Trophoblast cell (in vitro differentiated cells and primary cell): ENCODE measurements at regions not wholly inside any gene's neighbourhood (a gene's known extent, or its start where the extent isn't known, plus 50 kb on each side); places are given as distances from the start of the nearest gene placed in this dataset.
"Not testable (repeated sequence)": the region's sequence is repeated elsewhere in the genome, so short reads cannot be mapped to it uniquely, and the experiment has no call there.

Experiments used
- DNase-seq, 2 donors: peaks; one replicate each; pipeline ENCODE4 v3.0.0-alpha.2; 2016
- H2AFZ ChIP-seq: 2 replicates; pipeline ENCODE4 v1.6.1; 2013; ENCODE audit warnings: low read length, moderate library complexity, mild to moderate bottlenecking; ENCODE audit not compliant: insufficient read depth, poor library complexity
- H2AK5ac ChIP-seq: 2 replicates; pipeline ENCODE4 v1.6.1; 2013; ENCODE audit warnings: mild to moderate bottlenecking, low read length
- H2BK120ac ChIP-seq: 2 replicates; pipeline ENCODE4 v1.6.1; 2013; ENCODE audit warnings: low read length, mild to moderate bottlenecking, moderate library complexity; ENCODE audit not compliant: insufficient read depth, poor library complexity
- H2BK12ac ChIP-seq: 2 replicates; pipeline ENCODE4 v1.6.1; 2013; ENCODE audit warnings: mild to moderate bottlenecking, low read length, moderate library complexity
- H2BK5ac ChIP-seq: 2 replicates; pipeline ENCODE4 v1.6.1; 2013; ENCODE audit warnings: low read length, low read depth, moderate library complexity, mild to moderate bottlenecking; ENCODE audit not compliant: poor library complexity
- H3K14ac ChIP-seq: 2 replicates; pipeline ENCODE4 v1.6.1; 2013; ENCODE audit warnings: mild to moderate bottlenecking, low read length
- H3K18ac ChIP-seq: 2 replicates; pipeline ENCODE4 v1.6.1; 2013; ENCODE audit warnings: mild to moderate bottlenecking, low read length
- H3K23ac ChIP-seq: 2 replicates; pipeline ENCODE4 v1.6.1; 2013; ENCODE audit warnings: low read length
- H3K27ac ChIP-seq: 2 replicates; pipeline ENCODE4 v1.5.1; 2013; ENCODE audit warnings: low read depth, mild to moderate bottlenecking, inconsistent platforms, low read length, moderate library complexity
- H3K27me3 ChIP-seq: 2 replicates; pipeline ENCODE4 v1.6.1; 2013; ENCODE audit warnings: inconsistent platforms, mild to moderate bottlenecking, low read length, moderate library complexity; ENCODE audit not compliant: insufficient read depth
- H3K36me3 ChIP-seq, 2 experiments: 1 replicate in 1 of 2; 2 replicates in 1 of 2; pipeline ENCODE4 v1.6.1; 2013; ENCODE audit warnings: low read length in 2 of 2, mild to moderate bottlenecking in 2 of 2, moderate library complexity in 1 of 2; ENCODE audit not compliant: insufficient read depth in 2 of 2, control insufficient read depth in 1 of 2
- H3K4ac ChIP-seq: 2 replicates; pipeline ENCODE4 v1.6.1; 2013; ENCODE audit warnings: low read depth, mild to moderate bottlenecking, low read length, moderate library complexity
- H3K4me1 ChIP-seq, 2 experiments: 1 replicate in 1 of 2; 2 replicates in 1 of 2; pipeline ENCODE4 v1.6.1; 2013; ENCODE audit warnings: low read length in 2 of 2, mild to moderate bottlenecking in 2 of 2, moderate library complexity in 1 of 2; ENCODE audit not compliant: insufficient read depth in 2 of 2, control insufficient read depth in 1 of 2
- H3K4me2 ChIP-seq: 2 replicates; pipeline ENCODE4 v1.6.1; 2013; ENCODE audit warnings: inconsistent platforms, mild to moderate bottlenecking, low read length, moderate library complexity
- H3K4me3 ChIP-seq: 2 replicates; pipeline ENCODE4 v1.5.1; 2013; ENCODE audit warnings: mild to moderate bottlenecking, low read depth, low read length, inconsistent platforms
- H3K79me1 ChIP-seq: one replicate; pipeline ENCODE4 v1.6.1; 2013; ENCODE audit warnings: low read length
- H3K79me2 ChIP-seq: 2 replicates; pipeline ENCODE4 v1.6.1; 2013; ENCODE audit warnings: low read length, mild to moderate bottlenecking; ENCODE audit not compliant: control insufficient read depth, insufficient read depth, poor library complexity
- H3K9ac ChIP-seq: 2 replicates; pipeline ENCODE4 v1.6.1; 2013; ENCODE audit warnings: mild to moderate bottlenecking, low read length
- H3K9me3 ChIP-seq: 2 replicates; pipeline ENCODE4 v1.6.1; 2013; ENCODE audit warnings: low read depth, mild to moderate bottlenecking, control low read depth, inconsistent platforms, low read length; ENCODE audit not compliant: insufficient read depth
- H4K12ac ChIP-seq: 2 replicates; pipeline ENCODE4 v1.6.1; 2013; ENCODE audit warnings: low read depth, mild to moderate bottlenecking, low read length, moderate library complexity
- H4K8ac ChIP-seq: 2 replicates; pipeline ENCODE4 v1.6.1; 2013; ENCODE audit warnings: low read depth, mild to moderate bottlenecking, low read length, moderate library complexity
- H4K91ac ChIP-seq: one replicate; pipeline ENCODE4 v1.6.1; 2013; ENCODE audit warnings: low read depth, mild to moderate bottlenecking, low read length, moderate library complexity
- WGBS: extraction: QIAGEN DNeasy Blood & Tissue Kit; methylation state at CpG from one replicate; pipeline ENCODE4 v1.1.7; 2013; ENCODE audit warnings: missing lambda C conversion rate; ENCODE audit not compliant: insufficient read length, insufficient coverage; ENCODE audit errors: extremely low coverage; 5-methylcytosine and 5-hydroxymethylcytosine counted together

DNA sequence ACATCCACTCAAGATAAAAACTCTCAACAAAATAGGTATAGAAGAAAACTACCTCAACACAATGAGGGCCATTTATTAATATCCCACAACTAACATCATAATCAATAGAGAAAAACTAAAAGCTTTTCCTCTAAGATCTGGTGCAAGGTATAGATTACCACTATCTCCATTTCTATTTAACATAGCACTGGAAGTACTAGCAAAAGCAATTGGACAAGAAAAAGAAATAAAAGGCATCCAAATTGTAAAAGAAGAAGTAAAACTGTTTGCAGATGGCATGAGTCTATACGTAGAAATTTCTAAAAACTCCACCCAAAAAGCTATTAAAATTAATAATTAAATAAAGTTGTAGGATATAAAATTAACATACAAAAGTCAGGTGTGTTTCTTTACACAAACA is 230.8 kb upstream of the PRSS16 start:
- Histone ChIP-seq H3K23ac (no peak overlapping the region), H3K36me3 (no peaks in the 10 kb centered on the region), H3K79me1 (peaks cover 4% of the 10 kb centered on the region), H3K4ac (no peak overlapping the region), H2BK12ac (no peak overlapping the region), H3K4me2 (no peak overlapping the region), H4K8ac (no peak overlapping the region), H2AK5ac (no peak overlapping the region), H3K9me3 (no peaks in the 10 kb centered on the region), H3K4me1 (no peaks in the 10 kb centered on the region), H3K18ac (no peak overlapping the region), H3K27ac (no peak overlapping the region), H3K27me3 (no peaks in the 10 kb centered on the region), H2AFZ (no peak overlapping the region), H3K14ac (no peak overlapping the region), H3K9ac (no peak overlapping the region), H3K4me3 (no peak overlapping the region), H4K12ac (no peak overlapping the region), H4K91ac (no peak overlapping the region), H2BK120ac (no peak overlapping the region), H2BK5ac (no peak overlapping the region), H3K79me2 (peaks cover 3% of the 10 kb centered on the region)
- no CpG with 5 or more reads among the region's 1 CpG for WGBS
- DNase-seq: no peak

DNA sequence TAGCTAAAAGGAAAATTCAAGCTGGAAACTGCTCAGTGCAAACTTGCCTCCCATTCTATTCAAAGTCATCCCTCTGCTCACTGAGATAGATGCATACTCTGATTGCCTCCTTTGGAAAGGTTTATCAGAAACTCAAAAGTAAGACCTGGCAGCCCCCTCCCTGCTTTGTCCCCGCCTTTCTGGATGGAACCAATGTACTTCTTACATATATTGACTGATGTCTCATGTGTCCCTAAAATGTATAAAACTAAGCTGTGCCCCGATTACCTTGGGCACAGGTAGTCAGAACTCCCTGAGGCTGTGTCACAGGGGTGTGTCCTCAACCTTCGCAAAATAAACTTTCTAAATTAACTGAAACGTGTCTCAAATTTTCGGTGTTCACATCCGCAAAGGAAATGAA is 229.1 kb upstream of the PRSS16 start:
- H3K4me1 ChIP-seq, H3K4me2 ChIP-seq, H4K12ac ChIP-seq, H4K8ac ChIP-seq, H4K91ac ChIP-seq, H3K4ac ChIP-seq, H3K4me3 ChIP-seq, H3K27ac ChIP-seq, H3K79me2 ChIP-seq, H2BK12ac ChIP-seq, H3K27me3 ChIP-seq, H3K18ac ChIP-seq, H3K14ac ChIP-seq, H3K36me3 ChIP-seq, H2BK5ac ChIP-seq, H3K79me1 ChIP-seq, H2AFZ ChIP-seq, DNase-seq, H2BK120ac ChIP-seq, H3K23ac ChIP-seq, H2AK5ac ChIP-seq, H3K9me3 ChIP-seq, H3K9ac ChIP-seq: not testable (repeated sequence)
- no CpG with 5 or more reads among the region's 6 CpGs for WGBS

GRCh38 chr6:27019651-27020552 is 227.6 kb upstream of the PRSS16 start:
- no peaks in the 10 kb centered on the region for H3K9me3 ChIP-seq
- H3K14ac ChIP-seq: peak overlapping the region; percentile 63
- peak overlapping the region; percentile 71 for H2BK5ac ChIP-seq
- H3K4me1 ChIP-seq: no peaks in the 10 kb centered on the region
- H3K18ac ChIP-seq: peak overlapping the region; percentile 78
- H4K8ac ChIP-seq: peak overlapping the region; percentile 92
- no CpG with 5 or more reads among the region's 58 CpGs for WGBS
- H3K27me3 ChIP-seq: no peaks in the 10 kb centered on the region
- no peak overlapping the region for H2AK5ac ChIP-seq
- peak overlapping the region; percentile 55 for H3K4ac ChIP-seq
- DNase-seq: peak; percentile 88 to 91
- peak overlapping the region; percentile 96 for H2AFZ ChIP-seq
- peaks cover 3% of the 10 kb centered on the region for H3K79me2 ChIP-seq
- H3K9ac ChIP-seq: peak overlapping the region; percentile 85
- H2BK12ac ChIP-seq: no peak overlapping the region
- H3K27ac ChIP-seq: peak overlapping the region; percentile 92
- H4K91ac ChIP-seq: peak overlapping the region; percentile 50
- peak overlapping the region; percentile 79 for H2BK120ac ChIP-seq
- no peak overlapping the region for H3K23ac ChIP-seq
- H3K4me3 ChIP-seq: peak overlapping the region; percentile 83
- peak overlapping the region; percentile 71 for H3K4me2 ChIP-seq
- H3K79me1 ChIP-seq: peaks cover 4% of the 10 kb centered on the region
- H4K12ac ChIP-seq: peak overlapping the region; percentile 76
- no peaks in the 10 kb centered on the region for H3K36me3 ChIP-seq

DNA sequence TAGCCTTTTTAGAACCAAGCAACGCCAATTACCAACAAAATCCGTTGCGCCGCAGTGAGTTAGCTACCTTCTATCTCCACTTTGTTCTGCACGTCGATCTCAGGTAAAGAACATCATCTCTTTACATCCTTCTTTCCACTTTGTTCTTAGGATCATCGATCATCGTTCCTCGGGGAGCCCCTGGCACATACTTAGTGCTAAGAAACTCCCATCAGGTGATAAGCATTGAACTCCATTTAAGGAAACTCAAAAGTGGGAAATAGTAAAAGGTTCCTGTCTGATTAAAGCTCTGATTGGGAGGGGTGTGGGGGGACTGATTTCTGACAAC is 227.0 kb upstream of the PRSS16 start:
- H3K14ac ChIP-seq: peak overlapping the region; percentile 2
- peak overlapping the region; percentile 92 for H4K8ac ChIP-seq
- peak overlapping the region; percentile 92 for H3K27ac ChIP-seq
- H3K36me3 ChIP-seq: no peaks in the 10 kb centered on the region
- WGBS: no CpG with 5 or more reads among the region's 9 CpGs
- H3K4me3 ChIP-seq: peak overlapping the region; percentile 83
- peak overlapping the region; percentile 3 for H2AFZ ChIP-seq
- no peak overlapping the region for H4K12ac ChIP-seq
- H3K4me1 ChIP-seq: no peaks in the 10 kb centered on the region
- no peaks in the 10 kb centered on the region for H3K9me3 ChIP-seq
- H3K4ac ChIP-seq: no peak overlapping the region
- no peak overlapping the region for H3K23ac ChIP-seq
- H2BK12ac ChIP-seq: no peak overlapping the region
- H3K27me3 ChIP-seq: no peaks in the 10 kb centered on the region
- H3K79me1 ChIP-seq: peaks cover 4% of the 10 kb centered on the region
- H3K79me2 ChIP-seq: peaks cover 3% of the 10 kb centered on the region
- H3K9ac ChIP-seq: no peak overlapping the region
- H2AK5ac ChIP-seq: no peak overlapping the region
- no peak overlapping the region for H3K18ac ChIP-seq
- peak overlapping the region; percentile 50 for H4K91ac ChIP-seq
- H3K4me2 ChIP-seq: peak overlapping the region; percentile 71
- no peak overlapping the region for H2BK5ac ChIP-seq
- H2BK120ac ChIP-seq: no peak overlapping the region
- no peak for DNase-seq
